Hepatocyte (in vitro differentiated cells): ENCODE measurements at regions not wholly inside any gene's neighbourhood (a gene's known extent, or its start where the extent isn't known, plus 50 kb on each side); places are given as distances from the start of the nearest gene placed in this dataset.

ENCODE experiments used
- DNase-seq: peaks from one replicate; pipeline ENCODE4 v3.0.0-alpha.2; 2016; ENCODE audit warnings: low spot score
- H2AFZ ChIP-seq: fragments of 200-600 bp; sonication (generic); 2 replicates; pipeline ENCODE4 v1.6.0; 2016; ENCODE audit warnings: antibody characterized with exemption, mild to moderate bottlenecking
- H3K27ac ChIP-seq: fragments of 200-600 bp; sonication (generic); 2 replicates; pipeline ENCODE4 v1.5.1; 2016; ENCODE audit warnings: mild to moderate bottlenecking
- H3K27me3 ChIP-seq: fragments of 200-600 bp; sonication (generic); 2 replicates; pipeline ENCODE4 v1.6.1; 2016
- H3K36me3 ChIP-seq: fragments of 200-600 bp; sonication (generic); replicated peaks from 2 replicates; pipeline ENCODE4 v1.5.1; 2016; ENCODE audit warnings: low read depth; ENCODE audit not compliant: insufficient read depth
- H3K4me1 ChIP-seq: fragments of 200-600 bp; sonication (generic); 2 replicates; pipeline ENCODE4 v1.5.1; 2016; ENCODE audit warnings: mild to moderate bottlenecking, moderate library complexity; ENCODE audit not compliant: insufficient read depth
- H3K4me2 ChIP-seq: fragments of 200-600 bp; sonication (generic); 2 replicates; pipeline ENCODE4 v1.6.0; 2016
- H3K4me3 ChIP-seq: fragments of 200-600 bp; sonication (generic); 2 replicates; pipeline ENCODE4 v1.5.1; 2016; ENCODE audit warnings: mild to moderate bottlenecking
- H3K79me2 ChIP-seq: fragments of 200-600 bp; sonication (generic); 2 replicates; pipeline ENCODE4 v1.6.0; 2017; ENCODE audit warnings: mild to moderate bottlenecking
- H3K9me2 ChIP-seq: fragments of 200-600 bp; sonication (generic); replicated peaks from 2 replicates; pipeline ENCODE4 v1.6.0; 2017; ENCODE audit warnings: mild to moderate bottlenecking; ENCODE audit not compliant: insufficient read depth
- H3K9me3 ChIP-seq: fragments of 200-600 bp; sonication (generic); 2 replicates; pipeline ENCODE4 v1.5.1; 2016; ENCODE audit warnings: low read depth, mild to moderate bottlenecking
- H4K20me1 ChIP-seq: fragments of 200-600 bp; sonication (generic); 2 replicates; pipeline ENCODE4 v1.6.0; 2016; ENCODE audit warnings: mild to moderate bottlenecking; ENCODE audit not compliant: insufficient read depth, poor library complexity, severe bottlenecking
- CTCF ChIP-seq: fragments of 200-600 bp; sonication (generic); IDR thresholded peaks from 2 replicates; pipeline ENCODE4 v1.5.1; 2016; ENCODE audit warnings: antibody characterized with exemption, mild to moderate bottlenecking; ENCODE audit not compliant: poor library complexity
- EZH2 ChIP-seq: fragments of 200-600 bp; sonication (generic); IDR thresholded peaks from 2 replicates; pipeline ENCODE4 v1.6.1; 2016; ENCODE audit warnings: antibody characterized with exemption, mild to moderate bottlenecking, borderline replicate concordance
- EZH2phosphoT487 ChIP-seq: fragments of 200-600 bp; sonication (generic); IDR thresholded peaks from one replicate; pipeline ENCODE4 v1.6.1; 2018; ENCODE audit warnings: antibody characterized with exemption, mild to moderate bottlenecking, low read depth, moderate library complexity; ENCODE audit not compliant: unreplicated experiment, severe bottlenecking
- WGBS: methylation state at CpG from one replicate; pipeline ENCODE4 v1.1.6; 2016; ENCODE audit warnings: low lambda C conversion rate; ENCODE audit errors: missing lambda C conversion rate; 5-methylcytosine and 5-hydroxymethylcytosine counted together

- H3K4me2 ChIP-seq, result no peak overlapping the region
- H3K4me1 ChIP-seq, result peaks cover 20% of the 10 kb centered on the region
- H2AFZ ChIP-seq, result no peak overlapping the region
- H4K20me1 ChIP-seq, result no peaks in the 10 kb centered on the region
- no peaks in the 10 kb centered on the region for H3K9me2 ChIP-seq
- no peak for DNase-seq
- no peaks in the 10 kb centered on the region for H3K27me3 ChIP-seq
- no peaks in the 10 kb centered on the region for H3K9me3 ChIP-seq
- no peaks in the 10 kb centered on the region for H3K36me3 ChIP-seq
- 64% methylated on average over 32 of the region's 32 CpGs for WGBS
- peak overlapping the region; percentile 83 for H3K27ac ChIP-seq
- no peaks in the 10 kb centered on the region for H3K79me2 ChIP-seq
- no peak overlapping the region for H3K4me3 ChIP-seq
- TF ChIP-seq EZH2phosphoT487, result no peak
- no peak for TF ChIP-seq EZH2
- TF ChIP-seq CTCF, result no peak
Measured at GRCh38 chr22:44382116-44383038, 69.6 kb upstream of the SHISAL1 start.

- Histone ChIP-seq H3K27me3 (no peaks in the 10 kb centered on the region), H2AFZ (no peak overlapping the region), H3K36me3 (no peaks in the 10 kb centered on the region), H3K4me2 (no peak overlapping the region), H3K79me2 (no peaks in the 10 kb centered on the region), H3K27ac (peak overlapping the region; percentile 83), H3K4me1 (peaks cover 20% of the 10 kb centered on the region), H3K9me3 (no peaks in the 10 kb centered on the region), H3K4me3 (no peak overlapping the region), H4K20me1 (no peaks in the 10 kb centered on the region), H3K9me2 (no peaks in the 10 kb centered on the region)
- TF ChIP-seq EZH2phosphoT487 (no peak), EZH2 (no peak), CTCF (no peak)
- 91% methylated on average over 3 of the region's 3 CpGs for WGBS
- no peak for DNase-seq
Measured at GRCh38 chr22:44381761-44382115, 69.0 kb upstream of the SHISAL1 start.

- H3K4me2 ChIP-seq, result peak overlapping the region; percentile 41
- H2AFZ ChIP-seq, result no peak overlapping the region
- peak overlapping the region; percentile 83 for H3K27ac ChIP-seq
- WGBS, result 65% methylated on average over 15 of the region's 15 CpGs
- H3K27me3 ChIP-seq, result no peaks in the 10 kb centered on the region
- no peak overlapping the region for H3K4me3 ChIP-seq
- no peaks in the 10 kb centered on the region for H3K79me2 ChIP-seq
- no peaks in the 10 kb centered on the region for H3K9me3 ChIP-seq
- TF ChIP-seq EZH2 (no peak), CTCF (no peak)
- H3K4me1 ChIP-seq, result peaks cover 20% of the 10 kb centered on the region
- H3K36me3 ChIP-seq, result no peaks in the 10 kb centered on the region
- no peaks in the 10 kb centered on the region for H4K20me1 ChIP-seq
- no peaks in the 10 kb centered on the region for H3K9me2 ChIP-seq
- no peak for DNase-seq
Measured at GRCh38 chr22:44380756-44381486, 68.2 kb upstream of the SHISAL1 start.
